CD4-positive, alpha-beta T cell treated with Interleukin-12 subunit alpha and Interleukin-12 subunit beta, for 1 hour (primary cell): ENCODE measurements at regions not wholly inside any gene's neighbourhood (a gene's known extent, or its start where the extent isn't known, plus 50 kb on each side); places are given as distances from the start of the nearest gene placed in this dataset.
"Not testable (repeated sequence)": the region's sequence is repeated elsewhere in the genome, so short reads cannot be mapped to it uniquely, and the experiment has no call there.

Source experiments
- DNase-seq: peaks from one replicate; pipeline ENCODE4 v3.0.0-alpha.2; 2020

GRCh38 chr3:124142389-124142970, 150.6 kb upstream of the ROPN1 start:
- DNase-seq = no peak

GRCh38 chr3:124143047-124143446, 151.1 kb upstream of the ROPN1 start:
- no peak for DNase-seq

- DNase-seq = no peak
Measured at GRCh38 chr3:124144035-124144814, 152.3 kb upstream of the ROPN1 start.

GRCh38 chr3:124147429-124147828, 155.5 kb upstream of the ROPN1 start:
- no peak for DNase-seq

- no peak for DNase-seq
Measured at GRCh38 chr3:124147946-124148345, 156.0 kb upstream of the ROPN1 start.

GRCh38 chr3:124149081-124149480, 157.2 kb upstream of the ROPN1 start:
- no peak for DNase-seq

GRCh38 chr3:124149771-124150170, 157.8 kb upstream of the ROPN1 start:
- DNase-seq = no peak

GRCh38 chr3:124152891-124153290, 161.0 kb upstream of the ROPN1 start:
- not testable (repeated sequence) for DNase-seq

- no peak for DNase-seq
Measured at GRCh38 chr3:124156866-124157712, 165.2 kb upstream of the ROPN1 start.

- DNase-seq = no peak
Measured at GRCh38 chr3:124157748-124158147, 165.8 kb upstream of the ROPN1 start.

- DNase-seq = no peak
Measured at GRCh38 chr3:124158168-124158881, 166.4 kb upstream of the ROPN1 start.

GRCh38 chr3:124161448-124161847, 169.5 kb upstream of the ROPN1 start:
- no peak for DNase-seq

GRCh38 chr3:124163689-124164088, 171.8 kb upstream of the ROPN1 start:
- no peak for DNase-seq

GRCh38 chr3:124168271-124168670, 176.3 kb upstream of the ROPN1 start:
- no peak for DNase-seq

GRCh38 chr3:124172283-124172682, 180.4 kb upstream of the ROPN1 start:
- no peak for DNase-seq

- DNase-seq = no peak
Measured at GRCh38 chr3:124172816-124173215, 180.9 kb upstream of the ROPN1 start.

- no peak for DNase-seq
Measured at GRCh38 chr3:124174476-124174875, 182.6 kb upstream of the ROPN1 start.

- DNase-seq = no peak
Measured at GRCh38 chr3:124174910-124175874, 183.3 kb upstream of the ROPN1 start.

GRCh38 chr3:124177071-124177470, 185.1 kb upstream of the ROPN1 start:
- DNase-seq = no peak

GRCh38 chr3:124178531-124178930, 186.6 kb upstream of the ROPN1 start:
- DNase-seq = no peak

GRCh38 chr3:124200407-124200806, 208.5 kb upstream of the ROPN1 start:
- no peak for DNase-seq

- no peak for DNase-seq
Measured at GRCh38 chr3:124201226-124201625, 209.3 kb upstream of the ROPN1 start.
